GM18517 (cell line): ENCODE measurements at regions not wholly inside any gene's neighbourhood (a gene's known extent, or its start where the extent isn't known, plus 50 kb on each side); places are given as distances from the start of the nearest gene placed in this dataset.
"Not testable (repeated sequence)": the region's sequence is repeated elsewhere in the genome, so short reads cannot be mapped to it uniquely, and the experiment has no call there.

Experiments
- ATAC-seq: cut with Tn5 transposase; IDR thresholded peaks from one replicate; pipeline ENCODE4 v1.9.1; 2021; ENCODE audit warnings: mild to moderate bottlenecking, moderate library complexity; ENCODE audit not compliant: unreplicated experiment

- no peak for ATAC-seq
Observed at GRCh38 chr3:62926494-62926893, 51.3 kb upstream of the CADPS start.

- no peak for ATAC-seq
Observed at GRCh38 chr3:62928256-62928655, 53.0 kb upstream of the CADPS start.

GRCh38 chr3:62929771-62930170 is 54.6 kb upstream of the CADPS start:
- ATAC-seq = no peak

- no peak for ATAC-seq
Observed at GRCh38 chr3:62935793-62936192, 60.6 kb upstream of the CADPS start.

- ATAC-seq = no peak
Observed at GRCh38 chr3:62936626-62937254, 61.5 kb upstream of the CADPS start.

GRCh38 chr3:62938583-62938982 is 63.4 kb upstream of the CADPS start:
- ATAC-seq = no peak

GRCh38 chr3:62939707-62940106 is 64.5 kb upstream of the CADPS start:
- no peak for ATAC-seq

GRCh38 chr3:62940771-62941563 is 65.8 kb upstream of the CADPS start:
- no peak for ATAC-seq

GRCh38 chr3:62942227-62942626 is 67.0 kb upstream of the CADPS start:
- no peak for ATAC-seq

GRCh38 chr3:62942764-62943163 is 67.5 kb upstream of the CADPS start:
- ATAC-seq = no peak

GRCh38 chr3:62948921-62949320 is 73.7 kb upstream of the CADPS start:
- ATAC-seq = no peak

- ATAC-seq = no peak
Observed at GRCh38 chr3:62950210-62950609, 75.0 kb upstream of the CADPS start.

GRCh38 chr3:62951037-62951613 is 75.9 kb upstream of the CADPS start:
- ATAC-seq = no peak

- ATAC-seq = not testable (repeated sequence)
Observed at GRCh38 chr3:62951880-62952279, 76.7 kb upstream of the CADPS start.

GRCh38 chr3:62954580-62954979 is 79.4 kb upstream of the CADPS start:
- peak; percentile 78 for ATAC-seq

- ATAC-seq = no peak
Observed at GRCh38 chr3:62955126-62955525, 79.9 kb upstream of the CADPS start.

- ATAC-seq = no peak
Observed at GRCh38 chr3:62956411-62956810, 81.2 kb upstream of the CADPS start.

GRCh38 chr3:62961874-62962556 is 86.8 kb upstream of the CADPS start:
- ATAC-seq = no peak

- no peak for ATAC-seq
Observed at GRCh38 chr3:62962714-62963113, 87.5 kb upstream of the CADPS start.

- ATAC-seq = no peak
Observed at GRCh38 chr3:62965311-62965710, 90.1 kb upstream of the CADPS start.

- ATAC-seq = no peak
Observed at GRCh38 chr3:62968128-62968527, 92.9 kb upstream of the CADPS start.

- ATAC-seq = no peak
Observed at GRCh38 chr3:62970648-62971047, 95.4 kb upstream of the CADPS start.
